K562 (cell line): ENCODE measurements at regions not wholly inside any gene's neighbourhood (a gene's known extent, or its start where the extent isn't known, plus 50 kb on each side); places are given as distances from the start of the nearest gene placed in this dataset.

Experiments
- ATAC-seq: fragments of 200-7000 bp; cut with Tn5 transposase; 3 replicates; pipeline ENCODE4 v1.9.1; 2020; ENCODE audit warnings: moderate library complexity
- BruUV-seq: library from RNA; stranded (reverse); fragments of 400-500 nt; replicated peaks from 2 replicates; lab custom pipeline; 2021; lab: Mats Ljungman, UMichigan
- CTCF ChIA-PET: fragments of 300-600 bp; formaldehyde crosslinking; extraction: SDS; loops from one replicate; lab custom pipeline; 2021; ENCODE audit warnings: low intra/inter-chr PET ratio; lab: Yijun Ruan, JAX
- POLR2A ChIA-PET: fragments of 300-600, 350-650 bp; sonication (Branson Sonifier 250); formaldehyde crosslinking; extraction: SDS; loops from one replicate; lab custom pipeline; 2021; ENCODE audit warnings: antibody characterized with exemption, inconsistent platforms; lab: Yijun Ruan, JAX
- DNase-seq, 4 experiments: peaks; one replicate each; pipeline versions ENCODE4 v3.0.0 to v3.0.0-alpha.2; 2011 to 2018; ENCODE audit warnings: low spot score in 3 of 4, mixed read lengths in 3 of 4; ENCODE audit errors: extremely low read depth in 1 of 4
- FAIRE-seq: peaks from 2 replicates; lab custom pipeline; 2011; peaks lifted over from hg19 to GRCh38; lab: Jason Lieb, UNC
- H2AFZ ChIP-seq: 2 replicates; pipeline ENCODE4 v1.6.0; 2011; ENCODE audit warnings: low read depth, low read length, control low read depth, inconsistent platforms
- H3K27ac ChIP-seq: fragments of 200-600 bp; 3 replicates; pipeline ENCODE4 v1.8.0; 2011; ENCODE audit warnings: low read depth, mild to moderate bottlenecking, control low read depth, inconsistent platforms, low read length, moderate library complexity, mixed read lengths; ENCODE audit errors: extremely low read depth
- H3K27me3 ChIP-seq, 2 experiments: fragments of 300-600 bp in 1 of 2; 2 replicates in 1 of 2; 3 replicates in 1 of 2; pipeline versions ENCODE4 v1.6.0 to v1.8.0; 2011; ENCODE audit warnings: inconsistent platforms in 2 of 2, low read length in 2 of 2, mild to moderate bottlenecking in 1 of 2, mixed read lengths in 1 of 2, moderate library complexity in 1 of 2; ENCODE audit not compliant: control insufficient read depth in 2 of 2, insufficient read depth in 2 of 2
- H3K36me3 ChIP-seq: fragments of 300-600 bp; 3 replicates; pipeline ENCODE4 v1.8.0; 2011; ENCODE audit warnings: mild to moderate bottlenecking, low read length, inconsistent platforms; ENCODE audit not compliant: control insufficient read depth, insufficient read depth
- H3K4me1 ChIP-seq, 2 experiments: fragments of 200-600 bp in 1 of 2; replicated peaks in 1 of 2; 2 replicates in 1 of 2; 3 replicates in 1 of 2; pipeline versions ENCODE4 v1.5.1 to v1.8.0; 2011; ENCODE audit warnings: inconsistent platforms in 2 of 2, low read length in 2 of 2, mild to moderate bottlenecking in 1 of 2, mixed read lengths in 1 of 2, moderate library complexity in 1 of 2; ENCODE audit not compliant: control insufficient read depth in 2 of 2, insufficient read depth in 2 of 2
- H3K4me2 ChIP-seq: 2 replicates; pipeline ENCODE4 v1.6.1; 2011; ENCODE audit warnings: low read length, control low read depth, inconsistent platforms, mixed read lengths; ENCODE audit not compliant: insufficient read depth
- H3K4me3 ChIP-seq: fragments of 200-600 bp; sonication (generic), shearing (Covaris generic); 2 replicates; pipeline ENCODE4 v1.5.1; 2016; ENCODE audit warnings: control low read depth, inconsistent platforms
- H3K79me2 ChIP-seq: fragments of 200-600 bp; 3 replicates; pipeline ENCODE4 v1.8.0; 2011; ENCODE audit warnings: low read length, inconsistent platforms; ENCODE audit not compliant: control insufficient read depth, insufficient read depth
- H3K9ac ChIP-seq, 2 experiments: 2 replicates each; pipeline versions ENCODE4 v1.6.0 to v1.6.1; 2011; ENCODE audit warnings: low read depth in 2 of 2, low read length in 2 of 2, control low read depth in 1 of 2, inconsistent platforms in 1 of 2, mild to moderate bottlenecking in 1 of 2, mixed read lengths in 1 of 2; ENCODE audit not compliant: insufficient read depth in 1 of 2
- H3K9me1 ChIP-seq: one replicate; pipeline ENCODE4 v1.6.0; 2011; ENCODE audit warnings: inconsistent platforms, mild to moderate bottlenecking, low read length, moderate library complexity; ENCODE audit not compliant: control insufficient read depth, insufficient read depth
- H3K9me3 ChIP-seq: replicated peaks from 2 replicates; pipeline ENCODE4 v1.5.1; 2011; ENCODE audit warnings: low read depth, low read length, inconsistent platforms; ENCODE audit not compliant: control insufficient read depth, insufficient read depth
- H4K20me1 ChIP-seq: replicated peaks from 2 replicates; pipeline ENCODE4 v1.6.1; 2011; ENCODE audit warnings: low read length, inconsistent platforms, mixed read lengths; ENCODE audit not compliant: control insufficient read depth, insufficient read depth
- ARID3A ChIP-seq: IDR thresholded peaks from 2 replicates; pipeline ENCODE4 v1.6.1; 2012; ENCODE audit warnings: low read depth, low read length, improper control_type of control experiment, borderline replicate concordance
- JUND ChIP-seq, 2 experiments: IDR thresholded peaks; 2 replicates in 1 of 2; 3 replicates in 1 of 2; pipeline ENCODE4 v1.6.1; 2011; ENCODE audit warnings: borderline replicate concordance in 2 of 2, low read depth in 2 of 2, low read length in 2 of 2, improper control_type of control experiment in 1 of 2, missing biosample characterization in 1 of 2, missing genetic modification characterization in 1 of 2, missing genetic modification reagents in 1 of 2
- PTRF ChIP-seq: fragments of 450-650 bp; IDR thresholded peaks from 2 replicates; pipeline ENCODE4 v1.6.1; 2016; ENCODE audit warnings: mild to moderate bottlenecking, missing genetic modification characterization, missing compliant biosample characterization
- RFX1 ChIP-seq: fragments of 450-650 bp; IDR thresholded peaks from 2 replicates; pipeline ENCODE4 v1.6.1; 2016; ENCODE audit warnings: mild to moderate bottlenecking, moderate library complexity
- ZBTB7A ChIP-seq: IDR thresholded peaks from 2 replicates; pipeline ENCODE4 v1.6.1; 2011; ENCODE audit warnings: low read depth, mild to moderate bottlenecking, low read length, moderate library complexity, borderline replicate concordance; ENCODE audit not compliant: control insufficient read depth
- ZFP1 ChIP-seq: fragments of 450-650 bp; formaldehyde crosslinking; IDR thresholded peaks from 2 replicates; pipeline ENCODE4 v1.4.0; 2020; ENCODE audit warnings: mild to moderate bottlenecking, mixed read lengths
- ZNF436 ChIP-seq: fragments of 250-450, 450-650 bp; sonication (Bioruptor Pico); formaldehyde crosslinking; IDR thresholded peaks from 2 replicates; pipeline ENCODE4 v1.7.0; 2020; ENCODE audit warnings: mild to moderate bottlenecking
- WGBS: fragments of 100-300 bp; shearing (Covaris generic); methylation state at CpG from one replicate; pipeline ENCODE4 v1.1.6; 2016; ENCODE audit warnings: low coverage, mixed read lengths; ENCODE audit not compliant: insufficient coverage; ENCODE audit errors: missing lambda C conversion rate; 5-methylcytosine and 5-hydroxymethylcytosine counted together
- in situ Hi-C: fragments of 300-500 bp; cut with MboI; formaldehyde crosslinking; loops from 4 replicates; pipeline ENCODE4 v1.15.0; 2018; ENCODE audit warnings: inconsistent platforms, mixed read lengths
- intact Hi-C: fragments of 100-400 bp; cut with micrococcal nuclease; formaldehyde crosslinking; loops from 2 replicates; pipeline ENCODE4 v1.14.2; 2022
- TF ChIP-seq, protein P1 (sequence below), 2 experiments: fragments of 450-650 bp in 1 of 2; sonication (generic) in 1 of 2; formaldehyde crosslinking in 1 of 2; IDR thresholded peaks in 1 of 2; conservative IDR thresholded peaks in 1 of 2; 2 replicates each; pipeline versions ENCODE4 v1.6.1 to v1.8.1; 2016 to 2023; ENCODE audit warnings: mild to moderate bottlenecking in 2 of 2, moderate library complexity in 2 of 2, inconsistent platforms in 1 of 2, missing genetic modification reagents in 1 of 2

DNA sequence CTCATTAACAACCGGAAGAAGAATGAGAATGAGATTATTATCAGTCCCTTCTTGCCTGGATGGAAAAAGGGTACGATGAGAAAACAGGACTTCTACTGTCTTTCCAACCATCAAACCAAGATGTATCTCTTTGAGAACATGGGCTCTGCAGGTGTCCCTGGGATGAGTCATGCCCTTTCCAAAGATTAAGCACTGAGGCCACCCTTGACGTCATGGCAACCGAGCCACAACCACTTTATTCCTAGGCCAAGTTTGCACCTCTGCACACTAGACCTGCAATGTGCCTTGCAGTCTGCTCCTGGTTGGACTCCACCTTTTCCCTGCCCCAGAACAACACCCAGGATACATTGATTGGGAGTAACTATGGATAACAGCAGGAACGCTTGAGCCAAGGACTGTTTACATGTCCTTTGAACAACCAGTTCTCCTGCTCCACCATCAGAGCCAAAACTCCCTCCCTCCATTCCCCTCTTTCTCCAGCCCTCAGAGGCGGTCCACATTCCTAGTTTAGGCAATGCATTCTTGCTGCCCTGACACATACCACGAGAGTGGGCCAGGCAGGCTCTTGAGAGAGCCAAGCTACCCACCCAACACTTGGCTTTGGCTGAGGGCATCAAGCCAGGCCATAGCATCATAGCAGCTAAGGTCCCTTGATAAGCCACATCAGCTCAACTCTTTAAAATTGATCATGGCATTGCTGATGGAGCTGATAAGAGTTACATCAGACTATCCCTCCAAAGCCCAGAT lies 310.7 kb downstream of the TNS1 start:
- TF ChIP-seq RFX1 (peak; percentile 37), ZNF436 (CRISPR knock-in tag) (no peak), ARID3A (no peak), PTRF (no peak), JUND (IDR thresholded peaks at IDR 0.05; ENCODE audit: borderline replicate concordance, low read depth, low read length) (peak; percentile 29; the same call in 1 of the 2 replicates), JUND (tag; IDR thresholded peaks at IDR 0.05; ENCODE audit: borderline replicate concordance, low read depth, low read length) (0 out of 3 replicates have a peak, but pooled peaks have one; percentile 24), ZFP1 (CRISPR knock-in tag) (no peak), ZBTB7A (no peak)
- TF ChIP-seq, protein P1, sequence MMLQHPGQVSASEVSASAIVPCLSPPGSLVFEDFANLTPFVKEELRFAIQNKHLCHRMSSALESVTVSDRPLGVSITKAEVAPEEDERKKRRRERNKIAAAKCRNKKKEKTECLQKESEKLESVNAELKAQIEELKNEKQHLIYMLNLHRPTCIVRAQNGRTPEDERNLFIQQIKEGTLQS (IDR thresholded peaks at IDR 0.05), result 0 out of 2 replicates have a peak, but pooled peaks have one; percentile 17
- TF ChIP-seq, protein P1 (CRISPR knock-in tag; conservative IDR thresholded peaks at IDR 0.05), result no peak
- no peak for FAIRE-seq
- Histone ChIP-seq H3K9ac (no peak overlapping the region), H3K79me2 (no peaks in the 10 kb centered on the region), H3K36me3 (no peaks in the 10 kb centered on the region), H3K9me3 (no peaks in the 10 kb centered on the region), H2AFZ (no peak overlapping the region), H3K4me3 (no peak overlapping the region), H3K4me2 (no peak overlapping the region), H4K20me1 (no peaks in the 10 kb centered on the region), H3K4me1 (no peaks in the 10 kb centered on the region; a peak in 1 of 5 replicates), H3K27ac (no peak overlapping the region), H3K27me3 (peaks cover 0 to 5% of the 10 kb centered on the region in 2 experiments; a peak in 1 of 5 replicates), H3K9me1 (no peaks in the 10 kb centered on the region)
- WGBS, result 0% methylated on average over 7 of the region's 7 CpGs
- no peak for DNase-seq
- no TSS peak for BruUV-seq
- intact Hi-C loops (no loop called here), in situ Hi-C loops (no loop called here)
- ATAC-seq, result no peak
- POLR2A ChIA-PET, result no interaction called here
- CTCF ChIA-PET, result no interaction called here
